CD14-positive monocyte (primary cell): ENCODE measurements at regions not wholly inside any gene's neighbourhood (a gene's known extent, or its start where the extent isn't known, plus 50 kb on each side); places are given as distances from the start of the nearest gene placed in this dataset.

ENCODE experiments used
- DNase-seq, 3 donors: peaks; one replicate each; pipeline ENCODE4 v3.0.0-alpha.2; 2011 to 2022
- H2AFZ ChIP-seq: 2 replicates; pipeline ENCODE4 v1.6.0; 2012; ENCODE audit warnings: mild to moderate bottlenecking, low read depth, low read length, inconsistent platforms; ENCODE audit not compliant: insufficient read depth, poor library complexity, severe bottlenecking
- H3K27ac ChIP-seq, 2 donors: 1 replicate in 1 of 2; 2 replicates in 1 of 2; pipeline ENCODE4 v1.5.1; 2012 to 2013; ENCODE audit warnings: low read length in 2 of 2, control low read depth in 1 of 2, inconsistent platforms in 1 of 2, low read depth in 1 of 2, mild to moderate bottlenecking in 1 of 2
- H3K27me3 ChIP-seq, 2 donors: one replicate each; pipeline versions ENCODE4 v1.6.0 to v1.6.1; 2011 to 2013; ENCODE audit warnings: low read length in 2 of 2; ENCODE audit not compliant: control insufficient read depth in 2 of 2, insufficient read depth in 2 of 2
- H3K36me3 ChIP-seq, 2 donors: replicated peaks in 1 of 2; 1 replicate in 1 of 2; 2 replicates in 1 of 2; pipeline versions ENCODE4 v1.5.1 to v1.6.1; 2012 to 2013; ENCODE audit warnings: low read length in 2 of 2, control low read depth in 1 of 2, inconsistent platforms in 1 of 2, mild to moderate bottlenecking in 1 of 2; ENCODE audit not compliant: insufficient read depth in 2 of 2, control insufficient read depth in 1 of 2
- H3K4me1 ChIP-seq, 2 donors: 1 replicate in 1 of 2; 2 replicates in 1 of 2; pipeline versions ENCODE4 v1.5.1 to v1.6.1; 2012 to 2013; ENCODE audit warnings: low read length in 2 of 2, control low read depth in 1 of 2, inconsistent platforms in 1 of 2, mild to moderate bottlenecking in 1 of 2, moderate library complexity in 1 of 2; ENCODE audit not compliant: insufficient read depth in 2 of 2, control insufficient read depth in 1 of 2
- H3K4me2 ChIP-seq: replicated peaks from 2 replicates; pipeline ENCODE3; 2012; ENCODE audit warnings: low read length, moderate library complexity, mild to moderate bottlenecking; ENCODE audit not compliant: poor library complexity, severe bottlenecking; ENCODE audit errors: extremely low read depth
- H3K4me3 ChIP-seq, 3 experiments: fragments of 200-600 bp in 1 of 3; sonication (generic) in 1 of 3; replicated peaks in 1 of 3; 1 replicate in 2 of 3; 2 replicates in 1 of 3; pipeline ENCODE4 v1.5.1; 2011 to 2013; ENCODE audit warnings: low read length in 3 of 3, mild to moderate bottlenecking in 3 of 3, control low read depth in 2 of 3, low read depth in 2 of 3, inconsistent platforms in 1 of 3, moderate library complexity in 1 of 3
- H3K79me2 ChIP-seq: 2 replicates; pipeline ENCODE4 v1.6.0; 2012; ENCODE audit warnings: mild to moderate bottlenecking, control low read depth, inconsistent platforms, low read length, moderate library complexity; ENCODE audit not compliant: insufficient read depth
- H3K9ac ChIP-seq: 2 replicates; pipeline ENCODE4 v1.6.0; 2017; ENCODE audit warnings: low read length, mild to moderate bottlenecking; ENCODE audit not compliant: insufficient read depth, poor library complexity, severe bottlenecking
- H3K9me3 ChIP-seq, 2 donors: replicated peaks in 1 of 2; 1 replicate in 1 of 2; 2 replicates in 1 of 2; pipeline versions ENCODE4 v1.5.1 to v1.6.1; 2012 to 2013; ENCODE audit warnings: low read length in 2 of 2, control low read depth in 1 of 2; ENCODE audit not compliant: control insufficient read depth in 1 of 2, insufficient read depth in 1 of 2
- H4K20me1 ChIP-seq: 2 replicates; pipeline ENCODE4 v1.6.0; 2012; ENCODE audit warnings: mild to moderate bottlenecking, low read length, control low read depth, moderate library complexity; ENCODE audit not compliant: insufficient read depth
- H3K27ac Mint-ChIP-seq, 7 donors: one replicate each; pipeline ENCODE4 v1.8.0; 2020; ENCODE audit warnings: mild to moderate bottlenecking in 7 of 7, mixed read lengths in 7 of 7, moderate library complexity in 6 of 7, inconsistent platforms in 2 of 7
- H3K27me3 Mint-ChIP-seq, 3 donors: one replicate each; pipeline ENCODE4 v1.8.0; 2021 to 2022; ENCODE audit warnings: low read depth in 3 of 3, mild to moderate bottlenecking in 3 of 3, mixed read lengths in 3 of 3, moderate library complexity in 3 of 3, inconsistent platforms in 1 of 3
- H3K36me3 Mint-ChIP-seq, 2 donors: one replicate each; pipeline ENCODE4 v1.8.0; 2020; ENCODE audit warnings: mixed read lengths in 2 of 2, inconsistent platforms in 1 of 2, mild to moderate bottlenecking in 1 of 2
- H3K4me1 Mint-ChIP-seq: one replicate; pipeline ENCODE4 v1.8.0; 2020; ENCODE audit warnings: mild to moderate bottlenecking, mixed read lengths
- H3K4me3 Mint-ChIP-seq, 2 donors: one replicate each; pipeline ENCODE4 v1.8.0; 2020; ENCODE audit warnings: mild to moderate bottlenecking in 2 of 2, mixed read lengths in 2 of 2, moderate library complexity in 1 of 2
- H3K9me3 Mint-ChIP-seq, 7 donors: one replicate each; pipeline ENCODE4 v1.8.0; 2020 to 2022; ENCODE audit warnings: mixed read lengths in 7 of 7, mild to moderate bottlenecking in 6 of 7, moderate library complexity in 6 of 7, inconsistent platforms in 2 of 7
- CTCF ChIP-seq: fragments of 200-600 bp; IDR thresholded peaks from one replicate; pipeline ENCODE4 v1.8.0; 2022; ENCODE audit warnings: antibody characterized with exemption, mild to moderate bottlenecking
- WGBS: methylation state at CpG from one replicate; pipeline ENCODE4 v1.1.5; 2013; ENCODE audit warnings: missing lambda C conversion rate; ENCODE audit not compliant: insufficient coverage; 5-methylcytosine and 5-hydroxymethylcytosine counted together
- intact Hi-C, 2 donors: fragments of 100-400 bp; cut with micrococcal nuclease; formaldehyde crosslinking; loops; one replicate each; pipeline versions ENCODE4 v1.15.0 to v1.15.1; 2023

GRCh38 chr5:125600559-125600958, 822.6 kb upstream of the GRAMD2B start:
- Histone ChIP-seq H2AFZ (no peak overlapping the region), H3K27me3 (no peaks in the 10 kb centered on the region), H3K4me3 (no peak overlapping the region), H3K79me2 (no peaks in the 10 kb centered on the region), H3K27ac (no peak overlapping the region), H3K4me2 (no peak overlapping the region), H3K9ac (no peak overlapping the region), H4K20me1 (no peaks in the 10 kb centered on the region), H3K9me3 (peaks cover 0 to 3% of the 10 kb centered on the region in 2 donors), H3K36me3 (no peaks in the 10 kb centered on the region), H3K4me1 (no peaks in the 10 kb centered on the region)
- intact Hi-C loops = no loop called here
- H3K9me3 Mint-ChIP-seq = peaks cover 0 to 5% (median 2%) of the 10 kb centered on the region in 7 donors
- H3K4me3 Mint-ChIP-seq = no peak overlapping the region
- no peak overlapping the region for H3K27ac Mint-ChIP-seq
- no peak for DNase-seq
- no peaks in the 10 kb centered on the region for H3K4me1 Mint-ChIP-seq
- H3K36me3 Mint-ChIP-seq = no peaks in the 10 kb centered on the region
- TF ChIP-seq CTCF = no peak
- 100% methylated on average over 1 of the region's 1 CpG for WGBS
- H3K27me3 Mint-ChIP-seq = no peaks in the 10 kb centered on the region

GRCh38 chr5:125602184-125602583, 821.0 kb upstream of the GRAMD2B start:
- TF ChIP-seq CTCF = no peak
- DNase-seq = no peak
- Histone ChIP-seq H3K27ac (no peak overlapping the region), H3K36me3 (no peaks in the 10 kb centered on the region), H3K9me3 (peaks cover 0 to 3% of the 10 kb centered on the region in 2 donors), H3K27me3 (no peaks in the 10 kb centered on the region), H3K4me3 (no peak overlapping the region), H3K9ac (no peak overlapping the region), H4K20me1 (no peaks in the 10 kb centered on the region), H2AFZ (no peak overlapping the region), H3K4me2 (no peak overlapping the region), H3K4me1 (no peaks in the 10 kb centered on the region), H3K79me2 (no peaks in the 10 kb centered on the region)
- Mint-ChIP-seq H3K27ac (no peak overlapping the region), H3K4me1 (no peaks in the 10 kb centered on the region), H3K27me3 (no peaks in the 10 kb centered on the region), H3K4me3 (no peak overlapping the region), H3K9me3 (peaks cover 0 to 5% (median 2%) of the 10 kb centered on the region in 7 donors), H3K36me3 (no peaks in the 10 kb centered on the region)
- intact Hi-C loops = no loop called here
- WGBS = no CpG with 5 or more reads among the region's 4 CpGs
